HepG2 (cell line): ENCODE measurements at regions not wholly inside any gene's neighbourhood (a gene's known extent, or its start where the extent isn't known, plus 50 kb on each side); places are given as distances from the start of the nearest gene placed in this dataset.

ENCODE experiments used
- EZH2 ChIP-seq: conservative IDR thresholded peaks from 2 replicates; pipeline ENCODE4 v1.6.1; 2012; ENCODE audit warnings: mild to moderate bottlenecking, low read depth, low read length, moderate library complexity
- JUND ChIP-seq: sonication (generic); formaldehyde crosslinking; IDR thresholded peaks from 2 replicates; pipeline ENCODE4 v1.8.0; 2022; ENCODE audit warnings: mild to moderate bottlenecking, missing genetic modification reagents
- POLR2A ChIP-seq, 2 experiments: IDR thresholded peaks; 2 replicates each; pipeline ENCODE4 v1.6.1; 2011; ENCODE audit warnings: low read depth in 2 of 2, low read length in 2 of 2, mild to moderate bottlenecking in 1 of 2, moderate library complexity in 1 of 2; ENCODE audit not compliant: insufficient read depth in 1 of 2
- POLR2AphosphoS5 ChIP-seq: IDR thresholded peaks from 2 replicates; pipeline ENCODE4 v1.6.1; 2012; ENCODE audit warnings: low read depth, low read length
- REPIN1 ChIP-seq: sonication (generic); formaldehyde crosslinking; IDR thresholded peaks from 2 replicates; pipeline ENCODE4 v1.8.0; 2022; ENCODE audit warnings: missing genetic modification reagents, low read depth, mild to moderate bottlenecking, borderline replicate concordance
- RXRB ChIP-seq: IDR thresholded peaks from 2 replicates; pipeline ENCODE4 v1.6.1; 2016; ENCODE audit warnings: borderline replicate concordance, missing genetic modification reagents, missing compliant biosample characterization
- SOX13 ChIP-seq, 3 experiments: fragments of 450-650 bp in 1 of 3; sonication (generic) in 1 of 3; formaldehyde crosslinking in 1 of 3; IDR thresholded peaks in 2 of 3; conservative IDR thresholded peaks in 1 of 3; 2 replicates each; pipeline versions ENCODE4 v1.5.0 to v1.6.1; 2016 to 2020; ENCODE audit warnings: antibody characterized with exemption in 1 of 3, mild to moderate bottlenecking in 1 of 3, missing compliant biosample characterization in 1 of 3, missing genetic modification reagents in 1 of 3, moderate library complexity in 1 of 3
- ZNF260 ChIP-seq: sonication (generic); formaldehyde crosslinking; IDR thresholded peaks from 2 replicates; pipeline ENCODE4 v1.4.0; 2020; ENCODE audit warnings: missing genetic modification reagents, low read depth, mild to moderate bottlenecking, borderline replicate concordance
- ZNF274 ChIP-seq: sonication (generic); formaldehyde crosslinking; IDR thresholded peaks from 2 replicates; pipeline ENCODE4 v1.5.1; 2020; ENCODE audit warnings: mild to moderate bottlenecking, missing genetic modification reagents
- ZNF598 ChIP-seq: sonication (generic); formaldehyde crosslinking; IDR thresholded peaks from 2 replicates; pipeline ENCODE4 v1.5.1; 2020; ENCODE audit warnings: mild to moderate bottlenecking, missing genetic modification reagents, borderline replicate concordance
- TF ChIP-seq, protein P1 (sequence below): sonication (generic); formaldehyde crosslinking; IDR thresholded peaks from 2 replicates; pipeline ENCODE4 v1.5.0; 2020; ENCODE audit warnings: mild to moderate bottlenecking, missing genetic modification reagents, moderate library complexity
- TF ChIP-seq, protein P2 (sequence below): sonication (generic); formaldehyde crosslinking; IDR thresholded peaks from 2 replicates; pipeline ENCODE4 v1.9.0; 2021; ENCODE audit warnings: missing genetic modification reagents, borderline replicate concordance

DNA sequence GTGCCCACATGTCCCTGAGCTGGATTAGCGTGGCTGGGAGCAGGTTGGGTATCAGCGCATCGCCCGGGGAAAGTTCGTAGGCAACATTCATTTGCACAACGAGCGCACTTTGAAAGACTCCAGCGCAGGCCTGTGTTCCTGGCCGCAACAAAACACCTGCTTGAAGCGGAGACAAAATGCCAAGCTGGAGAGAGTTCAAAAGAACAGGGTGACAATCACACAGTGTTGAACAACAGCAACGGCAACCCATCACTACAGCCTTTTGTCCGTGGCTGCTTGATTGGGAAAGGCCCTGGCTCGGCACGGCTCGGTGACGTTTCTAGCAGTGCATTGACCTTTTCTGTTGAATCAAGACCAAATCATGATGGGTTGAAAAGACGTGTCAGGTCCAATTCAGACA, 336.3 kb downstream of the IRX1 start:
- TF ChIP-seq ZNF598 (CRISPR knock-in tag) (no peak), POLR2AphosphoS5 (no peak), EZH2 (no peak), SOX13 (IDR thresholded peaks at IDR 0.05) (no peak), SOX13 (CRISPR knock-in tag; conservative IDR thresholded peaks at IDR 0.05 in 1 of 2, IDR thresholded peaks at IDR 0.05 in 1 of 2) (no peak), REPIN1 (CRISPR knock-in tag) (no peak), ZNF274 (CRISPR knock-in tag) (no peak), POLR2A (IDR thresholded peaks at IDR 0.05; ENCODE audit: insufficient read depth in 1 of 2, low read depth in 2 of 2, low read length in 2 of 2) (no peak), ZNF260 (CRISPR knock-in tag) (no peak), JUND (CRISPR knock-in tag) (no peak), RXRB (no peak)
- TF ChIP-seq, protein P1, sequence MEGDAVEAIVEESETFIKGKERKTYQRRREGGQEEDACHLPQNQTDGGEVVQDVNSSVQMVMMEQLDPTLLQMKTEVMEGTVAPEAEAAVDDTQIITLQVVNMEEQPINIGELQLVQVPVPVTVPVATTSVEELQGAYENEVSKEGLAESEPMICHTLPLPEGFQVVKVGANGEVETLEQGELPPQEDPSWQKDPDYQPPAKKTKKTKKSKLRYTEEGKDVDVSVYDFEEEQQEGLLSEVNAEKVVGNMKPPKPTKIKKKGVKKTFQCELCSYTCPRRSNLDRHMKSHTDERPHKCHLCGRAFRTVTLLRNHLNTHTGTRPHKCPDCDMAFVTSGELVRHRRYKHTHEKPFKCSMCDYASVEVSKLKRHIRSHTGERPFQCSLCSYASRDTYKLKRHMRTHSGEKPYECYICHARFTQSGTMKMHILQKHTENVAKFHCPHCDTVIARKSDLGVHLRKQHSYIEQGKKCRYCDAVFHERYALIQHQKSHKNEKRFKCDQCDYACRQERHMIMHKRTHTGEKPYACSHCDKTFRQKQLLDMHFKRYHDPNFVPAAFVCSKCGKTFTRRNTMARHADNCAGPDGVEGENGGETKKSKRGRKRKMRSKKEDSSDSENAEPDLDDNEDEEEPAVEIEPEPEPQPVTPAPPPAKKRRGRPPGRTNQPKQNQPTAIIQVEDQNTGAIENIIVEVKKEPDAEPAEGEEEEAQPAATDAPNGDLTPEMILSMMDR (CRISPR knock-in tag) = no peak
- TF ChIP-seq, protein P2, sequence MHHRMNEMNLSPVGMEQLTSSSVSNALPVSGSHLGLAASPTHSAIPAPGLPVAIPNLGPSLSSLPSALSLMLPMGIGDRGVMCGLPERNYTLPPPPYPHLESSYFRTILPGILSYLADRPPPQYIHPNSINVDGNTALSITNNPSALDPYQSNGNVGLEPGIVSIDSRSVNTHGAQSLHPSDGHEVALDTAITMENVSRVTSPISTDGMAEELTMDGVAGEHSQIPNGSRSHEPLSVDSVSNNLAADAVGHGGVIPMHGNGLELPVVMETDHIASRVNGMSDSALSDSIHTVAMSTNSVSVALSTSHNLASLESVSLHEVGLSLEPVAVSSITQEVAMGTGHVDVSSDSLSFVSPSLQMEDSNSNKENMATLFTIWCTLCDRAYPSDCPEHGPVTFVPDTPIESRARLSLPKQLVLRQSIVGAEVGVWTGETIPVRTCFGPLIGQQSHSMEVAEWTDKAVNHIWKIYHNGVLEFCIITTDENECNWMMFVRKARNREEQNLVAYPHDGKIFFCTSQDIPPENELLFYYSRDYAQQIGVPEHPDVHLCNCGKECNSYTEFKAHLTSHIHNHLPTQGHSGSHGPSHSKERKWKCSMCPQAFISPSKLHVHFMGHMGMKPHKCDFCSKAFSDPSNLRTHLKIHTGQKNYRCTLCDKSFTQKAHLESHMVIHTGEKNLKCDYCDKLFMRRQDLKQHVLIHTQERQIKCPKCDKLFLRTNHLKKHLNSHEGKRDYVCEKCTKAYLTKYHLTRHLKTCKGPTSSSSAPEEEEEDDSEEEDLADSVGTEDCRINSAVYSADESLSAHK (CRISPR knock-in tag) = no peak
